ENCODE measurements at regions not wholly inside any gene's neighbourhood (a gene's known extent, or its start where the extent isn't known, plus 50 kb on each side); places are given as distances from the start of the nearest gene placed in this dataset.

- no peak for DNase-seq (ENCODE audit: extremely low read depth, insufficient read length)
- no peak for TF ChIP-seq CTCF (IDR thresholded peaks at IDR 0.05; ENCODE audit: insufficient read depth, low read length, poor library complexity, severe bottlenecking)
These were observed 563.5 kb upstream of the KLHL29 start for GRCh38 chr2:22821458-22821857.

DNA sequence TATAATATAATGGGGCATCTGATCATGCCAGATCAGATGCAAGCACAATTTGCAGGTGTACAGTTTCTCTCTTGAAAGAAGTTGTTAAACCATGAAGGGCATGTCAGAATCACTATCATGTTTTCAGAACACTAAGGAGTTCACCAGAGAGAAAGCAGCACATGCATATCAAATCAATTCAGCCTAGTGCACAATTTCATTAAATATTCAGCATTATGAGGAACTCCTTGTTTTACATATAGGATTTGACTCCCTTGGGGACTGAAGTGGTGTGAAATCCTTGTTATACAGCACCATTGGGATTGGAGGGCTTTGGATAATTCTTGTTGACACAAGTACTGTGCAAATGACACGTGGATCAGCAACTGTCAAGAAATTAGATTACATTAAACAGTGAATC is 562.1 kb upstream of the KLHL29 start:
- no peak for TF ChIP-seq CTCF (IDR thresholded peaks at IDR 0.05; ENCODE audit: insufficient read depth, low read length, poor library complexity, severe bottlenecking)

More at GRCh38 chr2:22821458-22821857, 563.5 kb upstream of the KLHL29 start:
- Histone ChIP-seq H3K36me3 (ENCODE audit: control insufficient read depth, insufficient read depth, low read length) (no peaks in the 10 kb centered on the region), H3K4me3 (replicated peaks; ENCODE audit: low read depth, low read length) (no peak overlapping the region), H3K27me3 (replicated peaks; ENCODE audit: control insufficient read depth, insufficient read depth, low read length) (no peaks in the 10 kb centered on the region)

GRCh38 chr2:22824618-22825017 is 560.4 kb upstream of the KLHL29 start:
- no peak for TF ChIP-seq CTCF (IDR thresholded peaks at IDR 0.05; ENCODE audit: insufficient read depth, low read length, poor library complexity, severe bottlenecking)
- Histone ChIP-seq H3K4me3 (replicated peaks; ENCODE audit: low read depth, low read length) (no peak overlapping the region), H3K36me3 (ENCODE audit: control insufficient read depth, insufficient read depth, low read length) (no peaks in the 10 kb centered on the region), H3K27me3 (replicated peaks; ENCODE audit: control insufficient read depth, insufficient read depth, low read length) (no peaks in the 10 kb centered on the region)
- DNase-seq (ENCODE audit: extremely low read depth, insufficient read length), result no peak

More for the DNA sequence above, 562.1 kb upstream of the KLHL29 start:
- no peaks in the 10 kb centered on the region for H3K36me3 ChIP-seq (ENCODE audit: control insufficient read depth, insufficient read depth, low read length)
- H3K27me3 ChIP-seq (replicated peaks; ENCODE audit: control insufficient read depth, insufficient read depth, low read length), result no peaks in the 10 kb centered on the region
- DNase-seq (ENCODE audit: extremely low read depth, insufficient read length), result no peak
- H3K4me3 ChIP-seq (replicated peaks; ENCODE audit: low read depth, low read length), result no peak overlapping the region

- TF ChIP-seq CTCF (IDR thresholded peaks at IDR 0.05; ENCODE audit: insufficient read depth, low read length, poor library complexity, severe bottlenecking), result no peak
- no peak for DNase-seq (ENCODE audit: extremely low read depth, insufficient read length)
- Histone ChIP-seq H3K4me3 (replicated peaks; ENCODE audit: low read depth, low read length) (no peak overlapping the region), H3K27me3 (replicated peaks; ENCODE audit: control insufficient read depth, insufficient read depth, low read length) (no peaks in the 10 kb centered on the region), H3K36me3 (ENCODE audit: control insufficient read depth, insufficient read depth, low read length) (no peaks in the 10 kb centered on the region)
These were observed 558.3 kb upstream of the KLHL29 start for GRCh38 chr2:22826703-22827102.

- no peak for DNase-seq (ENCODE audit: extremely low read depth, insufficient read length)
- no peaks in the 10 kb centered on the region for H3K36me3 ChIP-seq (ENCODE audit: control insufficient read depth, insufficient read depth, low read length)
- no peaks in the 10 kb centered on the region for H3K27me3 ChIP-seq (replicated peaks; ENCODE audit: control insufficient read depth, insufficient read depth, low read length)
- TF ChIP-seq CTCF (IDR thresholded peaks at IDR 0.05; ENCODE audit: insufficient read depth, low read length, poor library complexity, severe bottlenecking), result no peak
- no peak overlapping the region for H3K4me3 ChIP-seq (replicated peaks; ENCODE audit: low read depth, low read length)
These were observed 555.2 kb upstream of the KLHL29 start for GRCh38 chr2:22829791-22830190.

- no peaks in the 10 kb centered on the region for H3K27me3 ChIP-seq (replicated peaks; ENCODE audit: control insufficient read depth, insufficient read depth, low read length)
- H3K4me3 ChIP-seq (replicated peaks; ENCODE audit: low read depth, low read length), result no peak overlapping the region
- no peaks in the 10 kb centered on the region for H3K36me3 ChIP-seq (ENCODE audit: control insufficient read depth, insufficient read depth, low read length)
- TF ChIP-seq CTCF (IDR thresholded peaks at IDR 0.05; ENCODE audit: insufficient read depth, low read length, poor library complexity, severe bottlenecking), result no peak
- DNase-seq (ENCODE audit: extremely low read depth, insufficient read length), result no peak
These were observed 552.8 kb upstream of the KLHL29 start for GRCh38 chr2:22832196-22832595.
